ENCODE measurements at regions not wholly inside any gene's neighbourhood (a gene's known extent, or its start where the extent isn't known, plus 50 kb on each side); places are given as distances from the start of the nearest gene placed in this dataset.

GRCh38 chr15:97014001-97014400 is 683.5 kb downstream of the NR2F2 start:
- TF ChIP-seq MCM5 (IDR thresholded peaks at IDR 0.05; ENCODE audit: low read depth) (no peak), HINFP (tag; conservative IDR thresholded peaks at IDR 0.05; ENCODE audit: low read depth) (no peak), ARID3A (IDR thresholded peaks at IDR 0.05; ENCODE audit: borderline replicate concordance, low read depth, low read length) (no peak), HNRNPH1 (optimal IDR thresholded peaks at IDR 0.05; ENCODE audit: low read depth, low read length) (no peak), ATF4 (CRISPR knock-in tag; IDR thresholded peaks at IDR 0.05) (no peak), E2F5 (CRISPR knock-in tag; IDR thresholded peaks at IDR 0.05) (no peak), L3MBTL2 (IDR thresholded peaks at IDR 0.05) (no peak), SMARCC2 (IDR thresholded peaks at IDR 0.05; ENCODE audit: low read depth) (no peak), TCF7L2 (IDR thresholded peaks at IDR 0.05; ENCODE audit: low read depth, low read length) (no peak)
- H3K4me2 ChIP-seq (ENCODE audit: insufficient read depth, low read length): no peak overlapping the region
- POLR2A ChIA-PET: no interaction called here
- H3K27ac ChIP-seq (ENCODE audit: extremely low read depth, low read depth, low read length): no peak overlapping the region
- ATAC-seq (no peak), DNase-seq (ENCODE audit: extremely low read depth in 1 of 4, low spot score in 3 of 4) (no peak), FAIRE-seq (no peak)
- in situ Hi-C loops (cut with MboI) (no loop called here), intact Hi-C loops (cut with micrococcal nuclease) (no loop called here)
- no peak overlapping the region for H3K4me3 ChIP-seq
- no peaks in the 10 kb centered on the region for H3K27me3 ChIP-seq (ENCODE audit: control insufficient read depth in 2 of 2, insufficient read depth in 2 of 2, low read length in 2 of 2)
- H4K20me1 ChIP-seq (replicated peaks; ENCODE audit: control insufficient read depth, insufficient read depth, low read length): no peaks in the 10 kb centered on the region
- BruUV-seq (replicated peaks): no TSS peak
- no peaks in the 10 kb centered on the region for H3K4me1 ChIP-seq (replicated peaks in 1 of 2; ENCODE audit: control insufficient read depth in 2 of 2, insufficient read depth in 2 of 2, low read length in 2 of 2)
- H3K9me3 ChIP-seq (replicated peaks; ENCODE audit: control insufficient read depth, insufficient read depth, low read depth, low read length): no peaks in the 10 kb centered on the region
- H3K36me3 ChIP-seq (ENCODE audit: control insufficient read depth, insufficient read depth, low read length): no peaks in the 10 kb centered on the region
- H3K79me2 ChIP-seq (ENCODE audit: control insufficient read depth, insufficient read depth, low read length): no peaks in the 10 kb centered on the region
- no peaks in the 10 kb centered on the region for H3K9me1 ChIP-seq (ENCODE audit: control insufficient read depth, insufficient read depth, low read length)
- H3K9ac ChIP-seq (ENCODE audit: insufficient read depth in 1 of 2, low read depth in 2 of 2, low read length in 2 of 2): no peak overlapping the region
- H2AFZ ChIP-seq (ENCODE audit: low read depth, low read length): no peak overlapping the region
- CTCF ChIA-PET (ENCODE audit: low intra/inter-chr PET ratio): no interaction called here
- WGBS (ENCODE audit: insufficient coverage, low coverage, missing lambda C conversion rate): 0% methylated on average over 2 of the region's 2 CpGs

Measured in K562 (cell line).